Breast epithelium (tissue), 4 donors: ENCODE measurements at regions not wholly inside any gene's neighbourhood (a gene's known extent, or its start where the extent isn't known, plus 50 kb on each side); places are given as distances from the start of the nearest gene placed in this dataset.

Experiments
- DNase-seq, 2 donors: peaks; one replicate each; pipeline ENCODE4 v3.0.0-alpha.2; 2019; ENCODE audit warnings: low spot score in 2 of 2
- H3K27ac ChIP-seq, 2 donors: fragments of 200-600 bp; sonication (generic) in 1 of 2; one replicate each; pipeline ENCODE4 v1.5.1; 2016 to 2019; ENCODE audit warnings: mild to moderate bottlenecking in 1 of 2
- H3K27me3 ChIP-seq, 2 donors: fragments of 200-600 bp; sonication (generic) in 1 of 2; one replicate each; pipeline versions ENCODE4 v1.5.1 to v1.6.0; 2017 to 2019; ENCODE audit warnings: control low read depth in 1 of 2, mild to moderate bottlenecking in 1 of 2
- H3K36me3 ChIP-seq: fragments of 200-600 bp; one replicate; pipeline ENCODE4 v1.5.1; 2019
- H3K4me1 ChIP-seq, 2 donors: fragments of 200-600 bp; sonication (generic); one replicate each; pipeline ENCODE4 v1.5.1; 2016 to 2019; ENCODE audit warnings: control low read depth in 1 of 2
- H3K4me3 ChIP-seq, 3 donors: fragments of 200-600 bp; sonication (generic); 1 replicate in 2 of 3; 2 replicates in 1 of 3; pipeline ENCODE4 v1.5.1; 2016 to 2019; ENCODE audit warnings: mild to moderate bottlenecking in 3 of 3, moderate library complexity in 2 of 3
- H3K9me3 ChIP-seq, 2 donors: fragments of 200-600 bp; sonication (generic) in 1 of 2; one replicate each; pipeline ENCODE4 v1.5.1; 2016 to 2019; ENCODE audit warnings: control low read depth in 1 of 2
- POLR2A ChIP-seq: fragments of 450-650 bp; IDR thresholded peaks from one replicate; pipeline ENCODE4 v1.6.1; 2016; ENCODE audit warnings: antibody characterized with exemption, mild to moderate bottlenecking, moderate library complexity
- POLR2AphosphoS5 ChIP-seq, 3 donors: sonication (generic); formaldehyde crosslinking; IDR thresholded peaks; one replicate each; pipeline ENCODE4 v1.6.1; 2017; ENCODE audit warnings: antibody characterized with exemption in 3 of 3
- intact Hi-C: fragments of 100-400 bp; cut with DNase I; formaldehyde crosslinking; loops from one replicate; pipeline ENCODE4 v1.15.1; 2023; ENCODE audit warnings: low total_unique reads
- TF ChIP-seq, protein P1 (sequence below), 3 donors: fragments of 450-650 bp; IDR thresholded peaks; one replicate each; pipeline ENCODE4 v1.5.1; 2016 to 2017; ENCODE audit warnings: antibody characterized with exemption in 3 of 3, mild to moderate bottlenecking in 3 of 3, moderate library complexity in 3 of 3

DNA sequence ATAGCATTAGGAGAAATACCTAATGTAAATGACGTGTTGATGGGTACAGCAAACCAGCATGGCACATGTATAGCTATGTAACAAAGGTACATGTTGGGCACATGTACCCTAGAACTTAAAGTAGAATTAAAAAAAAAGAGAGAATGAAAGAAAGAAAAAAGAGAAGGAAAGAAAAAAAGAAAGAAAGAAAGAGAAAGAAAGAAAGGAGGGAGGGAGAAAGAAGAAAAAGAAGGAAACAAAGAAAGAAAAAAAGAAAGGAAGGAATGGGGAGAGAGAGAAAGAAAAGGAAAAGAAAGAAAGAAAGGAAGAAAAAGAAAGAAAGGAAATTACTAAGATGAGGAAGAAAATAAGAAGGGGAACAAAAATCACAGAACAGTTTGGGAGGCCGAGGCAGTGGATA is 925.5 kb downstream of the LRFN5 start:
- TF ChIP-seq, protein P1, sequence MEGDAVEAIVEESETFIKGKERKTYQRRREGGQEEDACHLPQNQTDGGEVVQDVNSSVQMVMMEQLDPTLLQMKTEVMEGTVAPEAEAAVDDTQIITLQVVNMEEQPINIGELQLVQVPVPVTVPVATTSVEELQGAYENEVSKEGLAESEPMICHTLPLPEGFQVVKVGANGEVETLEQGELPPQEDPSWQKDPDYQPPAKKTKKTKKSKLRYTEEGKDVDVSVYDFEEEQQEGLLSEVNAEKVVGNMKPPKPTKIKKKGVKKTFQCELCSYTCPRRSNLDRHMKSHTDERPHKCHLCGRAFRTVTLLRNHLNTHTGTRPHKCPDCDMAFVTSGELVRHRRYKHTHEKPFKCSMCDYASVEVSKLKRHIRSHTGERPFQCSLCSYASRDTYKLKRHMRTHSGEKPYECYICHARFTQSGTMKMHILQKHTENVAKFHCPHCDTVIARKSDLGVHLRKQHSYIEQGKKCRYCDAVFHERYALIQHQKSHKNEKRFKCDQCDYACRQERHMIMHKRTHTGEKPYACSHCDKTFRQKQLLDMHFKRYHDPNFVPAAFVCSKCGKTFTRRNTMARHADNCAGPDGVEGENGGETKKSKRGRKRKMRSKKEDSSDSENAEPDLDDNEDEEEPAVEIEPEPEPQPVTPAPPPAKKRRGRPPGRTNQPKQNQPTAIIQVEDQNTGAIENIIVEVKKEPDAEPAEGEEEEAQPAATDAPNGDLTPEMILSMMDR (IDR thresholded peaks at IDR 0.05), result no peak
- TF ChIP-seq POLR2AphosphoS5 (IDR thresholded peaks at IDR 0.05) (no peak), POLR2A (no peak)
- Histone ChIP-seq H3K4me3 (no peak overlapping the region), H3K27me3 (no peaks in the 10 kb centered on the region), H3K9me3 (no peaks in the 10 kb centered on the region), H3K4me1 (no peaks in the 10 kb centered on the region), H3K27ac (no peak overlapping the region), H3K36me3 (no peaks in the 10 kb centered on the region)
- DNase-seq, result no peak
- intact Hi-C loops, result no loop called here

GRCh38 chr14:42527141-42527540 is 920.5 kb downstream of the LRFN5 start:
- H3K36me3 ChIP-seq, result no peaks in the 10 kb centered on the region
- no peaks in the 10 kb centered on the region for H3K27me3 ChIP-seq
- H3K4me3 ChIP-seq, result no peak overlapping the region
- no peaks in the 10 kb centered on the region for H3K4me1 ChIP-seq
- no peak for DNase-seq
- intact Hi-C loops, result no loop called here
- no peak overlapping the region for H3K27ac ChIP-seq
- no peak for TF ChIP-seq POLR2AphosphoS5 (IDR thresholded peaks at IDR 0.05)
- TF ChIP-seq, protein P1 (IDR thresholded peaks at IDR 0.05), result no peak
- H3K9me3 ChIP-seq, result no peaks in the 10 kb centered on the region

DNA sequence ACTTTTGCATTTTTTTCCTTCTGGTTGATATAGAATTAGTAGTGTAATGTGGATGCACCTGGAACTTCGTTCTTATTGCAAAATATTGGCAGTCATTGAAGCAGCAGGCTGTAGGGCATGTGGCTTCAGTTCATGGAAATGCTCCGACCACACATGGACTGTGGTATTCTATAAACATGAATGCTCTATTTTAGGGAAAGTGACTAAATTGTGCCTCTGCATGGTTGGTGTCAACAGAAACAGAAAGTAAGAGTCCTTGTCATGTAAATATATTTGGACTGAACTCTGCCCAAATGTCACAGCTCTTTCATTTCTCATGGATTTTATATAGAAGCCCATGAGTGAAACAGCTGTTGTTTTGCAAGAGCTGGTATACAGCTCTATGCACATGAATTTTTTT is 917.0 kb downstream of the LRFN5 start:
- Histone ChIP-seq H3K9me3 (no peaks in the 10 kb centered on the region), H3K27ac (no peak overlapping the region), H3K27me3 (no peaks in the 10 kb centered on the region), H3K4me3 (no peak overlapping the region), H3K4me1 (no peaks in the 10 kb centered on the region), H3K36me3 (no peaks in the 10 kb centered on the region)
- intact Hi-C loops, result loop anchor here (5.0 kb wide), 1 partner anchor 166 kb away; no protein-coding TSS in a partner anchor
- no peak for TF ChIP-seq POLR2A
- TF ChIP-seq, protein P1 (IDR thresholded peaks at IDR 0.05), result no peak
- no peak for DNase-seq

- Histone ChIP-seq H3K36me3 (no peaks in the 10 kb centered on the region), H3K27ac (no peak overlapping the region), H3K27me3 (no peaks in the 10 kb centered on the region), H3K4me3 (no peak overlapping the region), H3K9me3 (no peaks in the 10 kb centered on the region), H3K4me1 (no peaks in the 10 kb centered on the region)
- TF ChIP-seq POLR2AphosphoS5 (IDR thresholded peaks at IDR 0.05), result no peak
- TF ChIP-seq POLR2A, result no peak
- TF ChIP-seq, protein P1 (IDR thresholded peaks at IDR 0.05), result no peak
- DNase-seq, result no peak
- intact Hi-C loops, result no loop called here
Observed at GRCh38 chr14:42517806-42518500, 911.3 kb downstream of the LRFN5 start.

DNA sequence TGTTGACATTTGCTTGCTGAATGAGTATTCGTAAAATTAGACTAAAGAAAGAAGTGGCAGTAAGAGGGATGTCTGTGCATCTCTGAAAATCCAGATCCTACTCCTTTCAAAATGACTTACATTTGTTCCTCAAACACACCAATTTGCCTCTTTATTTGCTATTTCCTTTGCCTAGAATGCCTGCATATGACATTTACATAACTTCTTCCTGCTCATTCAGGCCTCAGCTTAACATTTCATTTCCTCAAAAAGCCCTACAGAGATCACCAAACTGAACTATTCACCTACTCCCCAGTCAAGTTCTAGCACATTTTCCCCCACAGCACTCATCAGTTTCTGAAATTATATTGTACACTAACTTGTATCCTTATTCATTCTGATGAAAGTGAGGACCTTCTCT is 907.2 kb downstream of the LRFN5 start:
- Histone ChIP-seq H3K36me3 (no peaks in the 10 kb centered on the region), H3K27me3 (no peaks in the 10 kb centered on the region), H3K27ac (no peak overlapping the region), H3K9me3 (no peaks in the 10 kb centered on the region), H3K4me3 (no peak overlapping the region), H3K4me1 (no peaks in the 10 kb centered on the region)
- DNase-seq, result no peak
- TF ChIP-seq POLR2AphosphoS5 (IDR thresholded peaks at IDR 0.05) (no peak), POLR2A (no peak)
- TF ChIP-seq, protein P1 (IDR thresholded peaks at IDR 0.05), result no peak
- intact Hi-C loops, result no loop called here
